ENCODE measurements at regions not wholly inside any gene's neighbourhood (a gene's known extent, or its start where the extent isn't known, plus 50 kb on each side); places are given as distances from the start of the nearest gene placed in this dataset.

DNA sequence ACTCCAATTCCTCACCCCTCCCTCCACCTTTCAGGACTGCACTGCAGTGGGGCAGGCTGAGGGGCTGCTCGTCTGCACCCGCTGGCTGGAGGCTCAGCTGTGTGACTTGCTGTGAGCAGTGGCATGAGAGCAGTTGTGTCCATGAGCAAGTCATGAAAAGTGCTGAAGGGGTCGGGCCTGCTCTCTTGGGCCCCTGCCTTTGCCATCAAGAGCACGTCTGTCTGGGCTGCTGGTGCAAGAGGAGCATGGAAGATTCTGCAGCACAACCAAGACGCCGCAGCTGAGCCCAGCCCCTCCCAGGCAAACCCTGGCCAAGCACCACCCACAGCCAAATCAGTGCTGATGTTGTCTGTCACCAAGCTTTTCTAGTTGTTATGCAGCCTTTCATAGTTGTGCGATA is 284.3 kb downstream of the TCERG1L start:
- TF ChIP-seq EZH2 (IDR thresholded peaks at IDR 0.05; ENCODE audit: low read length): no peak
- TF ChIP-seq CTCF (optimal IDR thresholded peaks at IDR 0.05 in 1 of 3, IDR thresholded peaks at IDR 0.05 in 1 of 3, conservative IDR thresholded peaks at IDR 0.05 in 1 of 3; ENCODE audit: extremely low read depth in 1 of 3, insufficient read depth in 2 of 3, low read length in 3 of 3): no peak
